ENCODE measurements at regions not wholly inside any gene's neighbourhood (a gene's known extent, or its start where the extent isn't known, plus 50 kb on each side); places are given as distances from the start of the nearest gene placed in this dataset.

DNA sequence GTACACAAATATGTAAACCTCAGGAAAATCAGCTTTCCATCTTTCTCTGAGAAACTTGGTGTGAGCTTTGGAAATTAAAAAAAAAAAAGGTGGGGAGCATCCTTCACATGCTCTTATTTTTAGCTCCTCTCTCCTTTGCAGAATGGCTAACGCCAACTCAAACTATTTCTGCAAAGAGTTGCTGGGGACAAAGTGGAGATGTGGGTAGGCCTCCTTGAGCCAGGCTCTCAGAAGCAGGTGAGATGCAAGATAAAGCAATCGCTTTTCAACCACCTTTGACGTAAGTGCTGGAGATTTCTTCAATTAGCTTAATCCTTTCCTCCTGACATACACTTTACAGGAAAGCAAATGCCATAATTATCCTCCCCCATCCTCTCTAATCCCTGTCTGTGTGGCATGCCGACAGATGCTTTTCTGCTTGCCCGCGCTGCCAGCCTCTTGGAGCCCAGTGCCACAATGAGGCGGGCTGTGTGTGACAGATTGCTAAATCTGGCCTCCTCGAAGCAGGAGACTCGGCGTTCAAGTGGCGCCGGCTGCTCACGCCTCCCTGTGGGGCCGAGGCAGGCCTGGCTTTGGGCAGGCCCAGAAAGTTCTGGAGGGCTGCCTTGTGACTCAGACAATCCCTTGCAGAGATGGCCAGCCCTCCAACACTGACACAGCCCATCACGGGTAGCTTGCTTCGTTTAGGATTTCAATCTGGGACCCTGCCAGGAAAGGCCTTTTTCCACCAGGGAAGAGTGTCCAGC is 64.9 kb upstream of the SOD3 start:
- no peak overlapping the region for H2BK5ac ChIP-seq (ENCODE audit: low read length)
- WGBS, 2 donors (ENCODE audit: extremely low coverage in 2 of 2, insufficient read length in 2 of 2, insufficient replicate concordance in 1 of 2): no CpG with 5 or more reads among the region's 16 CpGs
- no peak overlapping the region for H3K9ac ChIP-seq (ENCODE audit: low read depth, low read length, poor library complexity)
- no peak overlapping the region for H3K27ac ChIP-seq (replicated peaks; ENCODE audit: low read length)
- H3K4me3 ChIP-seq (ENCODE audit: low read length in 2 of 2): no peak overlapping the region
- H3K14ac ChIP-seq (ENCODE audit: low read length): peak overlapping the region; percentile 5
- H3K4me2 ChIP-seq (ENCODE audit: insufficient read depth, low read length, poor library complexity, severe bottlenecking): no peak overlapping the region
- no peaks in the 10 kb centered on the region for H3K27me3 ChIP-seq (ENCODE audit: control insufficient read depth in 3 of 3, insufficient read depth in 3 of 3, low read depth in 1 of 3, low read length in 3 of 3)
- no peaks in the 10 kb centered on the region for H3K36me3 ChIP-seq (replicated peaks in 1 of 2; ENCODE audit: control insufficient read depth in 2 of 2, insufficient read depth in 2 of 2, low read length in 2 of 2)
- no peak overlapping the region for H2BK12ac ChIP-seq (ENCODE audit: low read length)
- no peak overlapping the region for H2BK120ac ChIP-seq (ENCODE audit: low read depth, low read length)
- no peak overlapping the region for H3K23ac ChIP-seq (ENCODE audit: low read depth, low read length, poor library complexity)
- no peak for DNase-seq (ENCODE audit: low spot score)
- H3K4ac ChIP-seq (ENCODE audit: low read length): no peak overlapping the region
- no peak overlapping the region for H2BK15ac ChIP-seq (ENCODE audit: low read length)
- no peak overlapping the region for H2AFZ ChIP-seq (ENCODE audit: low read length)
- no peak overlapping the region for H2AK5ac ChIP-seq (ENCODE audit: low read depth, low read length)
- H4K91ac ChIP-seq (ENCODE audit: low read depth, low read length, poor library complexity): no peak overlapping the region
- H3K18ac ChIP-seq (ENCODE audit: low read length): peak overlapping the region; percentile 42
- H3K4me1 ChIP-seq (ENCODE audit: control insufficient read depth in 2 of 2, insufficient read depth in 1 of 2, low read depth in 1 of 2, low read length in 2 of 2): peaks cover 0 to 3% of the 10 kb centered on the region in 2 donors
- no peaks in the 10 kb centered on the region for H3K79me1 ChIP-seq (ENCODE audit: low read depth, low read length)
- no peaks in the 10 kb centered on the region for H3K9me3 ChIP-seq (replicated peaks in 1 of 2; ENCODE audit: control insufficient read depth in 2 of 2, insufficient read depth in 1 of 2, low read depth in 1 of 2, low read length in 2 of 2)
- no peak overlapping the region for H4K8ac ChIP-seq (ENCODE audit: low read depth, low read length)

DNA sequence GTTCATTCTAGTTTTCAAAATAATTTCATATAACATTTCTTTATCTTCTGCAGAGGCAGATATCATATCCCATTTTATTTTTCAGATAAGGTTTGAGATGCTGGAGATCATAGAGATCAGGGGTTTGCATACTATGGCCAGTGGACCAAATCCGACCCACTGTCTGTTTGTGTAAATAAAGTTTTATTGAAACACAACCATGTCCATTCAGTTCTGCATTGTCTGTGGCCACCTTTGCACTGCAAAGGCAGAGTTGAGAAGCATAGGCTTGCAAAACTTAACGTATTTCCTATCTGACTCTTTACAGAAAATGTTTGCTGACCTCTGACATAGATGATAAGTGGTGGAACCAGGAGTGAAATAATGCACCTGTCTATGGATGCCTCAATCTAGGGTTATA is 63.9 kb upstream of the SOD3 start:
- H3K14ac ChIP-seq (ENCODE audit: low read length): no peak overlapping the region
- no peak overlapping the region for H3K4me2 ChIP-seq (ENCODE audit: insufficient read depth, low read length, poor library complexity, severe bottlenecking)
- no peak overlapping the region for H3K23ac ChIP-seq (ENCODE audit: low read depth, low read length, poor library complexity)
- H2BK120ac ChIP-seq (ENCODE audit: low read depth, low read length): no peak overlapping the region
- H4K8ac ChIP-seq (ENCODE audit: low read depth, low read length): no peak overlapping the region
- H4K91ac ChIP-seq (ENCODE audit: low read depth, low read length, poor library complexity): no peak overlapping the region
- H2AFZ ChIP-seq (ENCODE audit: low read length): no peak overlapping the region
- no peak overlapping the region for H3K27ac ChIP-seq (replicated peaks; ENCODE audit: low read length)
- no CpG with 5 or more reads among the region's 2 CpGs for WGBS, 2 donors (ENCODE audit: extremely low coverage in 2 of 2, insufficient read length in 2 of 2, insufficient replicate concordance in 1 of 2)
- no peaks in the 10 kb centered on the region for H3K79me1 ChIP-seq (ENCODE audit: low read depth, low read length)
- H3K9ac ChIP-seq (ENCODE audit: low read depth, low read length, poor library complexity): no peak overlapping the region
- H3K36me3 ChIP-seq (replicated peaks in 1 of 2; ENCODE audit: control insufficient read depth in 2 of 2, insufficient read depth in 2 of 2, low read length in 2 of 2): no peaks in the 10 kb centered on the region
- no peak for DNase-seq (ENCODE audit: low spot score)
- no peak overlapping the region for H3K4ac ChIP-seq (ENCODE audit: low read length)
- H3K4me3 ChIP-seq (ENCODE audit: low read length in 2 of 2): no peak overlapping the region
- no peaks in the 10 kb centered on the region for H3K27me3 ChIP-seq (ENCODE audit: control insufficient read depth in 3 of 3, insufficient read depth in 3 of 3, low read depth in 1 of 3, low read length in 3 of 3)
- no peak overlapping the region for H3K18ac ChIP-seq (ENCODE audit: low read length)
- no peak overlapping the region for H2BK15ac ChIP-seq (ENCODE audit: low read length)
- H2BK5ac ChIP-seq (ENCODE audit: low read length): no peak overlapping the region
- no peaks in the 10 kb centered on the region for H3K9me3 ChIP-seq (replicated peaks in 1 of 2; ENCODE audit: control insufficient read depth in 2 of 2, insufficient read depth in 1 of 2, low read depth in 1 of 2, low read length in 2 of 2)
- H2BK12ac ChIP-seq (ENCODE audit: low read length): no peak overlapping the region
- H2AK5ac ChIP-seq (ENCODE audit: low read depth, low read length): no peak overlapping the region
- peaks cover 0 to 3% of the 10 kb centered on the region in 2 donors for H3K4me1 ChIP-seq (ENCODE audit: control insufficient read depth in 2 of 2, insufficient read depth in 1 of 2, low read depth in 1 of 2, low read length in 2 of 2)

DNA sequence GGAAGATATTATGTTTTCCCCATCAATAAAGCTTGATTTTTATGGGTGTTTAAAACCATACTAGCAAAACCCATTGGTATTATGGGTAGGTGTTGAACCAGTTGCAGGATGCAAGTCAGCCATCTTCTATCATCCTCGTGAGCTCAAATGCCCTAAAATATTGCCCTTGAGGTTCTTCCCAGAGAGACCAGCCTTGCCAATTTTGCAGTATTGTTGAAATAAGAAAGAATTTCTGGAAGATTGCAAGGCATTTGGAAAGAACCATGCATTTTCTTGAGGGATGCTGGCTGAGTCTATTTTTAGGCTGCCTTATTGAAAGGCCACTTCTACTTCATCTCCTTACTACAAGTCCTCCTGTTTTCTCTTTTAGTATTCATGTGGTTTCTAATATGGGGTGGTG is 60.9 kb upstream of the SOD3 start:
- Histone ChIP-seq H3K18ac (ENCODE audit: low read length) (no peak overlapping the region), H3K14ac (ENCODE audit: low read length) (no peak overlapping the region), H2BK5ac (ENCODE audit: low read length) (no peak overlapping the region), H2BK15ac (ENCODE audit: low read length) (no peak overlapping the region), H2AK5ac (ENCODE audit: low read depth, low read length) (no peak overlapping the region), H3K9me3 (replicated peaks in 1 of 2; ENCODE audit: control insufficient read depth in 2 of 2, insufficient read depth in 1 of 2, low read depth in 1 of 2, low read length in 2 of 2) (peaks cover 2 to 5% of the 10 kb centered on the region in 2 donors), H2BK120ac (ENCODE audit: low read depth, low read length) (no peak overlapping the region), H3K4ac (ENCODE audit: low read length) (no peak overlapping the region), H3K79me1 (ENCODE audit: low read depth, low read length) (no peaks in the 10 kb centered on the region), H3K27me3 (ENCODE audit: control insufficient read depth in 3 of 3, insufficient read depth in 3 of 3, low read depth in 1 of 3, low read length in 3 of 3) (no peaks in the 10 kb centered on the region), H3K23ac (ENCODE audit: low read depth, low read length, poor library complexity) (no peak overlapping the region), H4K8ac (ENCODE audit: low read depth, low read length) (no peak overlapping the region), H3K4me2 (ENCODE audit: insufficient read depth, low read length, poor library complexity, severe bottlenecking) (no peak overlapping the region), H3K4me1 (ENCODE audit: control insufficient read depth in 2 of 2, insufficient read depth in 1 of 2, low read depth in 1 of 2, low read length in 2 of 2) (peaks cover 0 to 3% of the 10 kb centered on the region in 2 donors), H2BK12ac (ENCODE audit: low read length) (no peak overlapping the region), H4K91ac (ENCODE audit: low read depth, low read length, poor library complexity) (no peak overlapping the region), H3K4me3 (ENCODE audit: low read length in 2 of 2) (no peak overlapping the region), H2AFZ (ENCODE audit: low read length) (no peak overlapping the region), H3K9ac (ENCODE audit: low read depth, low read length, poor library complexity) (no peak overlapping the region), H3K27ac (replicated peaks; ENCODE audit: low read length) (no peak overlapping the region), H3K36me3 (replicated peaks in 1 of 2; ENCODE audit: control insufficient read depth in 2 of 2, insufficient read depth in 2 of 2, low read length in 2 of 2) (no peaks in the 10 kb centered on the region)
- no CpG with 5 or more reads among the region's 1 CpG for WGBS, 2 donors (ENCODE audit: extremely low coverage in 2 of 2, insufficient read length in 2 of 2, insufficient replicate concordance in 1 of 2)
- no peak for DNase-seq (ENCODE audit: low spot score)

DNA sequence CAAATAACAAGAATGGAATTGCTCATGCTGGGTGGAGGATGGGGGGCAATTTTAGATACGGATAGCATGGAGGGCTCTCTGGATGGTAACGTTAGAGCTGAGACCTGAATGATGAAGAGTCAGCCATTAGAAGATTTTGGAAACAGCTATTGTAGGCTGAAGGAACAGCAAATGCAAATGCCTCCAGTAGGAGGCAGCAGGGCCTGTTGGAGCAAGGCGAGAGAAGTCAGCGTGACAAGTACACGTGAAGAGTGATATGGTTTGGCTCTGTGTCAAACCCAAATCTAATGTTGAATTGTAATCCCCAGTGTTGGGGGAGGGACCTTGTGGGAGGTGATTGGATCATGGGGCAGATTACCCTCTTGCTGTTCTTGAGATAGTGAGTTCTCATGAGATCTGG is 59.3 kb upstream of the SOD3 start:
- H3K4ac ChIP-seq (ENCODE audit: low read length): no peak overlapping the region
- WGBS, 2 donors (ENCODE audit: extremely low coverage in 2 of 2, insufficient read length in 2 of 2, insufficient replicate concordance in 1 of 2): no CpG with 5 or more reads among the region's 5 CpGs

More for the DNA sequence above, 59.3 kb upstream of the SOD3 start:
- no peak overlapping the region for H3K9ac ChIP-seq (ENCODE audit: low read depth, low read length, poor library complexity)
- H2AFZ ChIP-seq (ENCODE audit: low read length): no peak overlapping the region
- H2BK15ac ChIP-seq (ENCODE audit: low read length): no peak overlapping the region
- H3K79me1 ChIP-seq (ENCODE audit: low read depth, low read length): no peaks in the 10 kb centered on the region
- H3K4me2 ChIP-seq (ENCODE audit: insufficient read depth, low read length, poor library complexity, severe bottlenecking): no peak overlapping the region
- no peaks in the 10 kb centered on the region for H3K36me3 ChIP-seq (replicated peaks in 1 of 2; ENCODE audit: control insufficient read depth in 2 of 2, insufficient read depth in 2 of 2, low read length in 2 of 2)
- no peak overlapping the region for H4K91ac ChIP-seq (ENCODE audit: low read depth, low read length, poor library complexity)
- H3K4me3 ChIP-seq (ENCODE audit: low read length in 2 of 2): no peak overlapping the region
- H4K8ac ChIP-seq (ENCODE audit: low read depth, low read length): no peak overlapping the region
- no peak overlapping the region for H2BK12ac ChIP-seq (ENCODE audit: low read length)
- peaks cover 0 to 3% of the 10 kb centered on the region in 2 donors for H3K4me1 ChIP-seq (ENCODE audit: control insufficient read depth in 2 of 2, insufficient read depth in 1 of 2, low read depth in 1 of 2, low read length in 2 of 2)
- no peaks in the 10 kb centered on the region for H3K27me3 ChIP-seq (ENCODE audit: control insufficient read depth in 3 of 3, insufficient read depth in 3 of 3, low read depth in 1 of 3, low read length in 3 of 3)
- H2AK5ac ChIP-seq (ENCODE audit: low read depth, low read length): no peak overlapping the region
- peaks cover 2 to 5% of the 10 kb centered on the region in 2 donors for H3K9me3 ChIP-seq (replicated peaks in 1 of 2; ENCODE audit: control insufficient read depth in 2 of 2, insufficient read depth in 1 of 2, low read depth in 1 of 2, low read length in 2 of 2)
- H3K14ac ChIP-seq (ENCODE audit: low read length): no peak overlapping the region
- H3K18ac ChIP-seq (ENCODE audit: low read length): no peak overlapping the region
- no peak overlapping the region for H2BK120ac ChIP-seq (ENCODE audit: low read depth, low read length)
- H3K27ac ChIP-seq (replicated peaks; ENCODE audit: low read length): no peak overlapping the region
- no peak overlapping the region for H3K23ac ChIP-seq (ENCODE audit: low read depth, low read length, poor library complexity)
- H2BK5ac ChIP-seq (ENCODE audit: low read length): no peak overlapping the region
- DNase-seq (ENCODE audit: low spot score): no peak
